Lung (tissue), 11 donors: ENCODE measurements at regions not wholly inside any gene's neighbourhood (a gene's known extent, or its start where the extent isn't known, plus 50 kb on each side); places are given as distances from the start of the nearest gene placed in this dataset.
"Not testable (repeated sequence)": the region's sequence is repeated elsewhere in the genome, so short reads cannot be mapped to it uniquely, and the experiment has no call there.

Experiments
- ATAC-seq: fragments of 200-7000 bp; cut with Tn5 transposase; one replicate; pipeline ENCODE4 v1.9.1; 2020; ENCODE audit warnings: moderate number of reproducible peaks; ENCODE audit not compliant: insufficient read depth, low FRiP score
- DNase-seq, 3 donors: peaks; one replicate each; pipeline ENCODE4 v3.0.0-alpha.2; 2013 to 2017
- H3K27ac ChIP-seq, 2 donors: one replicate each; pipeline ENCODE4 v1.5.1; 2013; ENCODE audit warnings: mild to moderate bottlenecking in 2 of 2, moderate library complexity in 2 of 2, control low read depth in 1 of 2, inconsistent platforms in 1 of 2, low read depth in 1 of 2, low read length in 1 of 2
- H3K27me3 ChIP-seq, 3 donors: one replicate each; pipeline ENCODE4 v1.5.1; 2013; ENCODE audit warnings: low read length in 2 of 3; ENCODE audit not compliant: control insufficient read depth in 3 of 3, insufficient read depth in 3 of 3
- H3K36me3 ChIP-seq, 4 donors: one replicate each; pipeline ENCODE4 v1.5.1; 2013; ENCODE audit warnings: low read length in 4 of 4, mild to moderate bottlenecking in 1 of 4, moderate library complexity in 1 of 4; ENCODE audit not compliant: control insufficient read depth in 4 of 4, insufficient read depth in 4 of 4
- H3K4me1 ChIP-seq, 5 donors: one replicate each; pipeline ENCODE4 v1.5.1; 2013; ENCODE audit warnings: low read length in 5 of 5, mild to moderate bottlenecking in 2 of 5, moderate library complexity in 1 of 5; ENCODE audit not compliant: control insufficient read depth in 5 of 5, insufficient read depth in 5 of 5
- H3K4me3 ChIP-seq: one replicate; pipeline ENCODE4 v1.5.1; 2013; ENCODE audit warnings: mild to moderate bottlenecking, control low read depth, moderate library complexity
- H3K9ac ChIP-seq, 2 donors: one replicate each; pipeline ENCODE4 v1.5.1; 2013; ENCODE audit warnings: low read length in 2 of 2, control low read depth in 1 of 2; ENCODE audit not compliant: insufficient read depth in 1 of 2
- H3K9me3 ChIP-seq, 4 donors: one replicate each; pipeline ENCODE4 v1.5.1; 2013; ENCODE audit warnings: low read length in 3 of 4, mild to moderate bottlenecking in 1 of 4, moderate library complexity in 1 of 4; ENCODE audit not compliant: control insufficient read depth in 4 of 4, insufficient read depth in 3 of 4
- WGBS, 2 donors: extraction: QIAGEN DNeasy Blood & Tissue Kit; methylation state at CpG; one replicate each; pipeline ENCODE4 v1.1.7; 2013; 5-methylcytosine and 5-hydroxymethylcytosine counted together
- TF ChIP-seq, protein P1 (sequence below): IDR thresholded peaks from 2 replicates; pipeline ENCODE4 v1.5.1; 2012; ENCODE audit warnings: mild to moderate bottlenecking; ENCODE audit errors: control extremely low read depth, extremely low read depth
- donor health status: control.
- donor health status: control.
- donor health status: Bipolar disorder and iron deficiency.
- donor health status: healthy.
- donor health status: DM: yes; HTN: yes; CAD: no.

DNA sequence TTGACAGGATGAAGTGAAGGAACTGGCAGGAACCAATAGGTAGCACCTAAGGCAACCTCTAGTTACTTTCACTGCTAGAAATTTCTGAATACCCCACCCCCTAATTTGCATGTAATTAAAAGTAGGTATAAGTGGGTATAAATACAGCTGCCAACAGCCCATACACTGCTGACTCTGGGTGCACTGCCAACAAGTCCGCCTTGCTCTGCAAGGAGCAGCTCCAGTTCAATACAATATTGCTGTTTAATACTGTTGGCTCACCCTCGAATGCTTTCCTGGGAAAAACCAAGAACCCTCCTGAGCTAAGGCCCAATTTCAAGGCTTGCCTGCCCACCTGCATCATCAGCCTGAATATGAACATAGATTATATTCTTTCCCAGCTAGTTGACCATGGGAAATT is 981.9 kb downstream of the ADGRL2 start:
- Histone ChIP-seq H3K27me3 (no peaks in the 10 kb centered on the region), H3K9ac (no peak overlapping the region), H3K4me3 (no peak overlapping the region), H3K9me3 (no peaks in the 10 kb centered on the region), H3K36me3 (no peaks in the 10 kb centered on the region), H3K4me1 (peaks cover 0 to 18% (median 2%) of the 10 kb centered on the region in 5 donors), H3K27ac (no peak overlapping the region)
- ATAC-seq (no peak), DNase-seq (no peak)
- TF ChIP-seq, protein P1, sequence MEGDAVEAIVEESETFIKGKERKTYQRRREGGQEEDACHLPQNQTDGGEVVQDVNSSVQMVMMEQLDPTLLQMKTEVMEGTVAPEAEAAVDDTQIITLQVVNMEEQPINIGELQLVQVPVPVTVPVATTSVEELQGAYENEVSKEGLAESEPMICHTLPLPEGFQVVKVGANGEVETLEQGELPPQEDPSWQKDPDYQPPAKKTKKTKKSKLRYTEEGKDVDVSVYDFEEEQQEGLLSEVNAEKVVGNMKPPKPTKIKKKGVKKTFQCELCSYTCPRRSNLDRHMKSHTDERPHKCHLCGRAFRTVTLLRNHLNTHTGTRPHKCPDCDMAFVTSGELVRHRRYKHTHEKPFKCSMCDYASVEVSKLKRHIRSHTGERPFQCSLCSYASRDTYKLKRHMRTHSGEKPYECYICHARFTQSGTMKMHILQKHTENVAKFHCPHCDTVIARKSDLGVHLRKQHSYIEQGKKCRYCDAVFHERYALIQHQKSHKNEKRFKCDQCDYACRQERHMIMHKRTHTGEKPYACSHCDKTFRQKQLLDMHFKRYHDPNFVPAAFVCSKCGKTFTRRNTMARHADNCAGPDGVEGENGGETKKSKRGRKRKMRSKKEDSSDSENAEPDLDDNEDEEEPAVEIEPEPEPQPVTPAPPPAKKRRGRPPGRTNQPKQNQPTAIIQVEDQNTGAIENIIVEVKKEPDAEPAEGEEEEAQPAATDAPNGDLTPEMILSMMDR = no peak
- WGBS, 2 donors = 86 to 92% methylated on average over 2 of the region's 2 CpGs

DNA sequence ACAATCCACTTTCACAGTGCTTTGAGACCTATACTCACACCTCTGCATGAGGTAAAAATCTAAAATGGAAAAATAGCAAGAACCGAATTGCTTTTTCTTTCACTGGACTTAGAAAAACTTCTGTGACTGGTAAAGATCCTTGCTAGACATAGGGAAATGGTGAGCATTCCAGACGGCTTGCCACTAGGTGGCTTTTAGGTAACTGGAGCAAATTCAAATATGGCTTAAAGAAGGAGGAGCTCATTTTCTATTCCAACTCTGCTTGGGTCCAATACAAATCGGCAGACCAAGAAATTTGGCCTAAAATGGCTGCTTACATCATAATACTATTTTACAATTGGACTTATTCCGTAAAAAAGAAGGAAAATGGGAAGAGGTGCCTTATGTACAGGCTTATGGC is 977.9 kb downstream of the ADGRL2 start:
- WGBS, 2 donors = 71 to 90% methylated on average over 4 of the region's 4 CpGs
- no peak for ATAC-seq

DNA sequence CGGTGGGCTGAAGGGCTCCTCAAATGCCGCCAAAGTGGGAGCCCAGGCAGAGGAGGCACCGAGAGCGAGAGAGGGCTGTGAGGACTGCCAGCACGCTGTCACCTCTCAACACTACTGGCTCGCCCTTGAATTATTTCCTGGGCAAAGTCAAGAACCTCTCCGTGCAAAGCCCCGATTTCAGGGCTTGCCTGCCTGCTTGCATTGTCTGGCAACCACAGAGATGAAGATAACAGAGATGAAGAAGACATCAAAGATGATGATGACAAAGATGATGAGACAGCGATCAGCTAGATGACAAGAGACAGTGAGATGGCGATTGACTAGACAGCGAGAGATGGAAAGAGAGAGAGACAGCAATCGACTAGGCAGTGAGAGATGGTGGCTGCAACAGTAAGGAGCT is 976.5 kb downstream of the ADGRL2 start:
- no peak overlapping the region for H3K9ac ChIP-seq
- no peak overlapping the region for H3K4me3 ChIP-seq
- no peak for DNase-seq
- no peaks in the 10 kb centered on the region for H3K4me1 ChIP-seq
- WGBS, 2 donors = 94 to 95% methylated on average over 12 of the region's 12 CpGs
- no peak for ATAC-seq
- no peaks in the 10 kb centered on the region for H3K36me3 ChIP-seq
- TF ChIP-seq, protein P1 = no peak
- no peak overlapping the region for H3K27ac ChIP-seq
- H3K27me3 ChIP-seq = no peaks in the 10 kb centered on the region
- no peaks in the 10 kb centered on the region for H3K9me3 ChIP-seq

More for the DNA sequence above, 977.9 kb downstream of the ADGRL2 start:
- Histone ChIP-seq H3K27ac (no peak overlapping the region), H3K4me3 (no peak overlapping the region), H3K9me3 (no peaks in the 10 kb centered on the region), H3K4me1 (peaks cover 0 to 4% (median 0%) of the 10 kb centered on the region in 5 donors), H3K27me3 (no peaks in the 10 kb centered on the region), H3K36me3 (no peaks in the 10 kb centered on the region), H3K9ac (no peak overlapping the region)
- no peak for DNase-seq
- TF ChIP-seq, protein P1 = no peak

DNA sequence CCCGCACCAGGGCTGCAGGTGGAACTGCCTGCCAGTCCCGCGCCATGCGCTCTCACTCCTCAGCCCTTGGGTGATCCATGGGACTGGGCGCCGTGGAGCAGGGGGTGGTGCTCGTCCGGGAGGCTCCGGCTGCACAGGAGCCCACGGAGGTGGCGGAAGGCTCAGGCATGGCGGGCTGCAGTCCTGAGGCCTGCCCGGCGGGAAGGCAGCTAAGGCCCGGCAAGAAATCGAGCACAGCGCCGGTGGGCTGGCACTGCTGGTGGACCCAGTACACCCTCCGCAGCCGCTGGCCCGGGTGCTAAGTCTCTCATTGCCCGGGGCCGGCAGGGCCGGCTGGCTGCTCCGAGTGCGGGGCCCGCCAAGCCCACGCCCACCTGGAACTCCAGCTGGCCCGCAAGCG is 976.0 kb downstream of the ADGRL2 start:
- H3K27me3 ChIP-seq, H3K36me3 ChIP-seq, H3K4me3 ChIP-seq, DNase-seq, H3K9me3 ChIP-seq, H3K4me1 ChIP-seq, H3K9ac ChIP-seq, ATAC-seq, H3K27ac ChIP-seq: not testable (repeated sequence)
- WGBS, 2 donors = 97% methylated on average over 18 to 30 of the region's 30 CpGs
